Naive thymus-derived CD4-positive, alpha-beta T cell (primary cell): ENCODE measurements at regions not wholly inside any gene's neighbourhood (a gene's known extent, or its start where the extent isn't known, plus 50 kb on each side); places are given as distances from the start of the nearest gene placed in this dataset.
A peak's percentile ranks its signal among the peaks of the same experiment; 100 is the strongest.

Experiments used
- ATAC-seq: fragments of 150-1000 bp; cut with Tn5 transposase; 2 replicates; pipeline ENCODE4 v1.10.0; 2021; ENCODE audit warnings: mild to moderate bottlenecking, moderate library complexity
- CTCF ChIA-PET: fragments of 350-600 bp; sonication (Branson Sonifier 250); formaldehyde crosslinking; loops from one replicate; lab custom pipeline; 2021; ENCODE audit warnings: antibody characterized with exemption; lab: Charles Lee
- POLR2A ChIA-PET: fragments of 350-600 bp; sonication (Branson Sonifier 250); formaldehyde crosslinking; loops from one replicate; lab custom pipeline; 2021; ENCODE audit warnings: antibody characterized with exemption, inconsistent platforms; lab: Charles Lee
- DNase-seq, 9 donors: peaks; one replicate each; pipeline versions ENCODE4 v3.0.0 to v3.0.0-alpha.2; 2020 to 2022; ENCODE audit warnings: mixed read lengths in 1 of 9
- H3K27ac ChIP-seq: one replicate; pipeline ENCODE4 v1.7.0; 2013; ENCODE audit warnings: mild to moderate bottlenecking, low read depth, low read length, moderate library complexity
- H3K27me3 ChIP-seq, 2 donors: one replicate each; pipeline ENCODE4 v1.7.0; 2013; ENCODE audit warnings: low read length in 2 of 2, mild to moderate bottlenecking in 2 of 2, moderate library complexity in 2 of 2; ENCODE audit not compliant: control insufficient read depth in 2 of 2, insufficient read depth in 2 of 2
- H3K36me3 ChIP-seq, 3 experiments: 1 replicate in 2 of 3; 2 replicates in 1 of 3; pipeline ENCODE4 v1.7.0; 2013; ENCODE audit warnings: low read length in 3 of 3, mild to moderate bottlenecking in 3 of 3, moderate library complexity in 1 of 3; ENCODE audit not compliant: insufficient read depth in 3 of 3, control insufficient read depth in 2 of 3
- H3K4me1 ChIP-seq, 2 donors: one replicate each; pipeline ENCODE4 v1.7.0; 2013; ENCODE audit warnings: low read length in 2 of 2, mild to moderate bottlenecking in 2 of 2, moderate library complexity in 1 of 2; ENCODE audit not compliant: control insufficient read depth in 2 of 2, insufficient read depth in 2 of 2
- H3K4me3 ChIP-seq: 2 replicates; pipeline ENCODE4 v1.7.0; 2013; ENCODE audit warnings: mild to moderate bottlenecking, low read length
- H3K9me3 ChIP-seq, 3 experiments: 1 replicate in 2 of 3; 2 replicates in 1 of 3; pipeline ENCODE4 v1.7.0; 2013; ENCODE audit warnings: low read length in 3 of 3; ENCODE audit not compliant: control insufficient read depth in 2 of 3
- H3K27ac Mint-ChIP-seq, 9 donors: one replicate each; pipeline ENCODE4 v1.8.0; 2020 to 2022; ENCODE audit warnings: mixed read lengths in 9 of 9, mild to moderate bottlenecking in 8 of 9, moderate library complexity in 5 of 9, inconsistent platforms in 2 of 9
- H3K27me3 Mint-ChIP-seq, 5 donors: one replicate each; pipeline ENCODE4 v1.8.0; 2021 to 2022; ENCODE audit warnings: mixed read lengths in 5 of 5, mild to moderate bottlenecking in 1 of 5
- H3K36me3 Mint-ChIP-seq, 5 donors: one replicate each; pipeline ENCODE4 v1.8.0; 2020 to 2022; ENCODE audit warnings: mixed read lengths in 5 of 5, mild to moderate bottlenecking in 3 of 5, inconsistent platforms in 1 of 5
- H3K4me1 Mint-ChIP-seq, 7 donors: one replicate each; pipeline ENCODE4 v1.8.0; 2020 to 2022; ENCODE audit warnings: mixed read lengths in 7 of 7, mild to moderate bottlenecking in 3 of 7, inconsistent platforms in 1 of 7
- H3K4me3 Mint-ChIP-seq, 10 donors: one replicate each; pipeline ENCODE4 v1.8.0; 2020 to 2022; ENCODE audit warnings: mild to moderate bottlenecking in 10 of 10, mixed read lengths in 10 of 10, moderate library complexity in 6 of 10, inconsistent platforms in 2 of 10
- H3K9me3 Mint-ChIP-seq, 11 donors: one replicate each; pipeline ENCODE4 v1.8.0; 2020 to 2022; ENCODE audit warnings: mixed read lengths in 11 of 11, mild to moderate bottlenecking in 4 of 11, inconsistent platforms in 1 of 11, moderate library complexity in 1 of 11
- intact Hi-C, 2 donors: fragments of 100-400 bp; cut with micrococcal nuclease; formaldehyde crosslinking; loops; one replicate each; pipeline ENCODE4 v1.15.1; 2023

GRCh38 chr14:71489742-71490141 is 442.5 kb upstream of the RGS6 start:
- H3K27ac ChIP-seq: no peak overlapping the region
- Mint-ChIP-seq H3K4me3 (no peak overlapping the region), H3K9me3 (peaks cover 0 to 1% (median 0%) of the 10 kb centered on the region in 11 donors), H3K27ac (no peak overlapping the region), H3K4me1 (peaks cover 0 to 20% (median 15%) of the 10 kb centered on the region in 7 donors), H3K36me3 (peaks cover 4 to 24% (median 16%) of the 10 kb centered on the region in 5 donors), H3K27me3 (no peaks in the 10 kb centered on the region)
- H3K9me3 ChIP-seq: no peaks in the 10 kb centered on the region
- ChIA-PET CTCF (no interaction called here), POLR2A (no interaction called here)
- H3K4me3 ChIP-seq: no peak overlapping the region
- intact Hi-C loops: no loop called here
- ATAC-seq (no peak), DNase-seq (no peak)
- no peaks in the 10 kb centered on the region for H3K27me3 ChIP-seq
- H3K36me3 ChIP-seq: no peaks in the 10 kb centered on the region
- no peaks in the 10 kb centered on the region for H3K4me1 ChIP-seq

GRCh38 chr14:71491931-71492330 is 440.3 kb upstream of the RGS6 start:
- Histone ChIP-seq H3K27ac (no peak overlapping the region), H3K4me3 (no peak overlapping the region), H3K36me3 (no peaks in the 10 kb centered on the region), H3K27me3 (no peaks in the 10 kb centered on the region), H3K9me3 (no peaks in the 10 kb centered on the region), H3K4me1 (no peaks in the 10 kb centered on the region)
- ATAC-seq (no peak), DNase-seq (no peak)
- H3K4me3 Mint-ChIP-seq: no peak overlapping the region
- ChIA-PET CTCF (no interaction called here), POLR2A (no interaction called here)
- peaks cover 2 to 20% (median 12%) of the 10 kb centered on the region in 7 donors for H3K4me1 Mint-ChIP-seq
- intact Hi-C loops: no loop called here
- H3K27ac Mint-ChIP-seq: no peak overlapping the region
- peaks cover 0 to 10% (median 0%) of the 10 kb centered on the region in 11 donors for H3K9me3 Mint-ChIP-seq
- H3K27me3 Mint-ChIP-seq: no peaks in the 10 kb centered on the region
- peaks cover 4 to 26% (median 24%) of the 10 kb centered on the region in 5 donors for H3K36me3 Mint-ChIP-seq

GRCh38 chr14:71492346-71492745 is 439.9 kb upstream of the RGS6 start:
- H3K27me3 ChIP-seq: no peaks in the 10 kb centered on the region
- H3K27me3 Mint-ChIP-seq: no peaks in the 10 kb centered on the region
- no peak for DNase-seq
- peaks cover under 1 to 23% (median 20%) of the 10 kb centered on the region in 5 donors for H3K36me3 Mint-ChIP-seq
- no peaks in the 10 kb centered on the region for H3K36me3 ChIP-seq
- peaks cover 3 to 19% (median 8%) of the 10 kb centered on the region in 7 donors for H3K4me1 Mint-ChIP-seq
- no peak overlapping the region for H3K4me3 ChIP-seq
- no peaks in the 10 kb centered on the region for H3K9me3 ChIP-seq
- H3K27ac ChIP-seq: no peak overlapping the region
- no peak for ATAC-seq
- no peak overlapping the region for H3K27ac Mint-ChIP-seq
- H3K9me3 Mint-ChIP-seq: peaks cover 0 to 10% (median 0%) of the 10 kb centered on the region in 11 donors
- intact Hi-C loops: no loop called here
- POLR2A ChIA-PET: no interaction called here
- no peaks in the 10 kb centered on the region for H3K4me1 ChIP-seq
- no peak overlapping the region for H3K4me3 Mint-ChIP-seq
- CTCF ChIA-PET: no interaction called here

- Mint-ChIP-seq H3K36me3 (peaks cover 0 to 16% (median 13%) of the 10 kb centered on the region in 5 donors), H3K27me3 (no peaks in the 10 kb centered on the region), H3K27ac (no peak overlapping the region), H3K4me1 (peaks cover 0 to 25% (median 11%) of the 10 kb centered on the region in 7 donors), H3K4me3 (no peak overlapping the region), H3K9me3 (peaks cover 0 to 10% (median 0%) of the 10 kb centered on the region in 11 donors)
- no peaks in the 10 kb centered on the region for H3K4me1 ChIP-seq
- no peak overlapping the region for H3K4me3 ChIP-seq
- intact Hi-C loops: no loop called here
- no peaks in the 10 kb centered on the region for H3K27me3 ChIP-seq
- no peak overlapping the region for H3K27ac ChIP-seq
- H3K36me3 ChIP-seq: no peaks in the 10 kb centered on the region
- DNase-seq (no peak), ATAC-seq (no peak)
- POLR2A ChIA-PET: interaction anchor here (0.6 kb wide), 1 partner anchor 172 kb away, joined by 3 read pairs; no protein-coding TSS in a partner anchor
- CTCF ChIA-PET: interaction anchor here (0.7 kb wide), 1 partner anchor 26 kb away, joined by 5 read pairs; no protein-coding TSS in a partner anchor
- H3K9me3 ChIP-seq: no peaks in the 10 kb centered on the region
These were observed 434.6 kb upstream of the RGS6 start for GRCh38 chr14:71497645-71498086.

GRCh38 chr14:71498212-71498611 is 434.0 kb upstream of the RGS6 start:
- H3K36me3 ChIP-seq: no peaks in the 10 kb centered on the region
- H3K4me1 Mint-ChIP-seq: peaks cover 0 to 26% (median 11%) of the 10 kb centered on the region in 7 donors
- CTCF ChIA-PET: interaction anchor here (0.7 kb wide), 1 partner anchor 26 kb away, joined by 5 read pairs; no protein-coding TSS in a partner anchor
- H3K27me3 Mint-ChIP-seq: no peaks in the 10 kb centered on the region
- no peak overlapping the region for H3K27ac ChIP-seq
- H3K4me3 ChIP-seq: no peak overlapping the region
- ATAC-seq: no peak
- DNase-seq: no peak
- H3K36me3 Mint-ChIP-seq: peaks cover 0 to 16% (median 13%) of the 10 kb centered on the region in 5 donors
- intact Hi-C loops: no loop called here
- H3K4me3 Mint-ChIP-seq: no peak overlapping the region
- H3K4me1 ChIP-seq: no peaks in the 10 kb centered on the region
- POLR2A ChIA-PET: interaction anchor here (0.6 kb wide), 1 partner anchor 172 kb away, joined by 3 read pairs; no protein-coding TSS in a partner anchor
- no peaks in the 10 kb centered on the region for H3K9me3 ChIP-seq
- peaks cover 0 to 10% (median 0%) of the 10 kb centered on the region in 11 donors for H3K9me3 Mint-ChIP-seq
- no peak overlapping the region for H3K27ac Mint-ChIP-seq
- H3K27me3 ChIP-seq: no peaks in the 10 kb centered on the region

- H3K36me3 ChIP-seq: no peaks in the 10 kb centered on the region
- H3K9me3 Mint-ChIP-seq: peaks cover 0 to 10% (median 0%) of the 10 kb centered on the region in 11 donors
- DNase-seq (no peak), ATAC-seq (no peak)
- peaks cover 0 to 16% (median 13%) of the 10 kb centered on the region in 5 donors for H3K36me3 Mint-ChIP-seq
- H3K4me1 ChIP-seq: no peaks in the 10 kb centered on the region
- no peaks in the 10 kb centered on the region for H3K27me3 Mint-ChIP-seq
- no peaks in the 10 kb centered on the region for H3K27me3 ChIP-seq
- intact Hi-C loops: no loop called here
- POLR2A ChIA-PET: no interaction called here
- H3K9me3 ChIP-seq: no peaks in the 10 kb centered on the region
- CTCF ChIA-PET: no interaction called here
- H3K4me3 Mint-ChIP-seq: no peak overlapping the region
- H3K4me3 ChIP-seq: no peak overlapping the region
- H3K27ac ChIP-seq: no peak overlapping the region
- H3K27ac Mint-ChIP-seq: peak overlapping the region in 1 of 9 donors; percentile 70
- peaks cover 0 to 27% (median 11%) of the 10 kb centered on the region in 7 donors for H3K4me1 Mint-ChIP-seq
These were observed 433.2 kb upstream of the RGS6 start for GRCh38 chr14:71499018-71499417.

- Mint-ChIP-seq H3K9me3 (peaks cover 0 to 6% (median 0%) of the 10 kb centered on the region in 11 donors), H3K27ac (peak overlapping the region in 1 of 9 donors; percentile 53), H3K27me3 (no peaks in the 10 kb centered on the region), H3K36me3 (peaks cover 2 to 24% (median 14%) of the 10 kb centered on the region in 5 donors), H3K4me1 (peaks cover 0 to 16% (median 4%) of the 10 kb centered on the region in 7 donors), H3K4me3 (no peak overlapping the region)
- Histone ChIP-seq H3K4me1 (no peaks in the 10 kb centered on the region), H3K27me3 (no peaks in the 10 kb centered on the region), H3K27ac (no peak overlapping the region), H3K36me3 (no peaks in the 10 kb centered on the region), H3K4me3 (no peak overlapping the region), H3K9me3 (no peaks in the 10 kb centered on the region)
- ChIA-PET POLR2A (no interaction called here), CTCF (no interaction called here)
- no peak for DNase-seq
- intact Hi-C loops: no loop called here
- no peak for ATAC-seq
These were observed 424.5 kb upstream of the RGS6 start for GRCh38 chr14:71507681-71508080.
